Memory B cell (primary cell): ENCODE measurements at regions not wholly inside any gene's neighbourhood (a gene's known extent, or its start where the extent isn't known, plus 50 kb on each side); places are given as distances from the start of the nearest gene placed in this dataset.

Experiments used
- ATAC-seq: fragments of 150-1000 bp; cut with Tn5 transposase; 2 replicates; pipeline ENCODE4 v1.10.0; 2021; ENCODE audit warnings: low read depth, mild to moderate bottlenecking, moderate library complexity
- DNase-seq, 2 donors: peaks; one replicate each; pipeline ENCODE4 v3.0.0; 2022; ENCODE audit warnings: low spot score in 2 of 2
- H3K27ac Mint-ChIP-seq: one replicate; pipeline ENCODE4 v1.8.0; 2022; ENCODE audit warnings: mild to moderate bottlenecking, moderate library complexity, mixed read lengths
- H3K27me3 Mint-ChIP-seq: one replicate; pipeline ENCODE4 v1.8.0; 2022; ENCODE audit warnings: mixed read lengths
- H3K36me3 Mint-ChIP-seq: one replicate; pipeline ENCODE4 v1.8.0; 2022; ENCODE audit warnings: mild to moderate bottlenecking, mixed read lengths
- H3K4me1 Mint-ChIP-seq: one replicate; pipeline ENCODE4 v1.8.0; 2022; ENCODE audit warnings: mixed read lengths
- H3K4me3 Mint-ChIP-seq: one replicate; pipeline ENCODE4 v1.8.0; 2022; ENCODE audit warnings: mild to moderate bottlenecking, moderate library complexity, mixed read lengths
- H3K9me3 Mint-ChIP-seq: one replicate; pipeline ENCODE4 v1.8.0; 2022; ENCODE audit warnings: mixed read lengths

DNA sequence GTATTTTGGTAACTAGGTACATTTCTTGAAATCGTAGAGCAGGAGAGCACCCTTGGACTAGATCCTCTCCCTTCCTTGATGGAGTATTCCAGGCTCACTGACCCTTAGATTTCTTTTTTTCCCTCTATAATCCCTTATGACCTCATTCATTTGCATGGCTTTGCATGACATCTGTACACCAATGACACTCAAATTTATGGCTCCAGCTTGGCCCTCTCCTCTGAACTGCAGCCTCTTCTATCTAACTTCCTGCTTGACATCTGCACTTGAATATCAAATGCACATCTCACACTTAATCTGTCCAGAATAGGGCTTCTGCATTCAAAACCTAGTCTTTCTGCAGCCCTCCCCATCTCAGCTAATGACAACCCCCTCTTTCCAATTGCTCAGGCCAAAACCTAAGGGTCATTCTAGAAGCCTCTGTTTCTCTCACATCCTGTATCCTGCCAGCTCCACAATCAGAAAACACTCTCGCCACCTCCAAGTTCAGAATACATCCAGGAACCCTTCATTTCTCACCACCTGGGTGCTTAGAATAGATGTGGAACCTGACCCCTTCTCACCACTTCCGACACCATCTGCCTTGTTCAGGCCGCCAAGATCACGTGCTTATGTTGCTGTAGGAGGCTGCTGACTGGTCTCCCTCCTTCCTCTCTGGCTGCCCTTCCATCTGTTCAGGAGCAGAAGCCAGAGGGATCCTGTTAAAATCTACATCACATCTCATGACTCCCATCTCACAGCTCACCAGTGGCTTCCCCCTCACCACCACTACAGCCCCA is 138.9 kb upstream of the MTNR1B start:
- H3K4me1 Mint-ChIP-seq: no peaks in the 10 kb centered on the region
- DNase-seq (no peak), ATAC-seq (no peak)
- H3K27me3 Mint-ChIP-seq: peaks cover 5% of the 10 kb centered on the region
- peaks cover 2% of the 10 kb centered on the region for H3K9me3 Mint-ChIP-seq
- no peaks in the 10 kb centered on the region for H3K36me3 Mint-ChIP-seq
- no peak overlapping the region for H3K27ac Mint-ChIP-seq
- no peak overlapping the region for H3K4me3 Mint-ChIP-seq

DNA sequence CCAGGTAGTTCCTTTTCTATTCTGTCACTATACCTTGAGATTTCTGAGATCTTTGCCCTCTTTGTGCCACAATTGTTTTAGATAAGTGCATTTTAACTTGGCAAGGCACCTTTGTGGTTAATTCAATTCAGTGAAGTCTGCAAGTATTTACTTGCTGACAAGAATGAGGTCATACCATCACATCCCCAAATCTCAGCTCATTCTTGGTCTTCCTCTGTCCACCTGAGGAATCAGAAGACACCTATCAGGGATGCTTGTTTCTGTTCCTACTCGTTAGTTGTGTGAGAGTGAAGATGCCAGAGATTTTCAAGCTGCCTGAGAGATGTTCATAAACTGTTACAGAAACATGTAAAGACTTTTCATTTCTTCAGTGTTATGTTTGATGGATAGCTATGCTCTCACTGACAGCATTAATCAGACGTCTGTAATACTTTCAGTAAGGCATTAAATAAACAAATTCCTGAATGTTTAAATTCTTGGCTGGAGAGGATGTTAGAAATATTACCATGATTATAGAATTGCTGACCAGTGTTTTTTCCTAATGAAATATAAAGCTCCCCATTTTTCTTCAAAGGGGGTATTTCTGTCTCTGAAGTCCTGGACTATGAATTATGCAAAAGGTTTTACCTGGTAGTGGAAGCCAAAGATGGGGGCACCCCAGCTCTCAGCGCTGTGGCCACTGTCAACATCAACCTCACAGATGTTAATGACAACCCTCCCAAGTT is 135.0 kb upstream of the MTNR1B start:
- H3K9me3 Mint-ChIP-seq: peaks cover 2% of the 10 kb centered on the region
- DNase-seq: no peak
- H3K4me3 Mint-ChIP-seq: no peak overlapping the region
- peaks cover 5% of the 10 kb centered on the region for H3K27me3 Mint-ChIP-seq
- H3K4me1 Mint-ChIP-seq: no peaks in the 10 kb centered on the region
- H3K27ac Mint-ChIP-seq: no peak overlapping the region
- no peak for ATAC-seq
- H3K36me3 Mint-ChIP-seq: no peaks in the 10 kb centered on the region

DNA sequence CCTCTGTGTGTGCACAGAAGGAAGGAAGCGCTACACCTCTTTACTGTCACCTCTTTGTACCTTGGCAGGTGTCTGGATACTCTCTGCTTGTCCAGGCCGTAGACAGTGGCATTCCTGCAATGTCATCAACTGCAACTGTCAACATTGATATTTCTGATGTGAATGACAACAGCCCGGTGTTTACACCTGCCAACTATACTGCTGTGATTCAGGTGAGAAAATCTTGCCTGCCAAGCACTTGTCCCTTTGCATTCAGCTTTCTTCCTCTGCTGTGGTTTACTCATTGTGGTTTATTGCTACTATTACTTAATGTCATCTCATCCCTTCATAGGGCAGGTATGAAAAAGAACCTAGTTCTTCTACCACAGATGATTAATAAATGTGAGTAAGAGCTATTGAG is 131.9 kb upstream of the MTNR1B start:
- Mint-ChIP-seq H3K4me1 (no peaks in the 10 kb centered on the region), H3K27ac (no peak overlapping the region), H3K27me3 (no peaks in the 10 kb centered on the region), H3K9me3 (no peaks in the 10 kb centered on the region), H3K36me3 (no peaks in the 10 kb centered on the region), H3K4me3 (no peak overlapping the region)
- DNase-seq (no peak), ATAC-seq (no peak)

DNA sequence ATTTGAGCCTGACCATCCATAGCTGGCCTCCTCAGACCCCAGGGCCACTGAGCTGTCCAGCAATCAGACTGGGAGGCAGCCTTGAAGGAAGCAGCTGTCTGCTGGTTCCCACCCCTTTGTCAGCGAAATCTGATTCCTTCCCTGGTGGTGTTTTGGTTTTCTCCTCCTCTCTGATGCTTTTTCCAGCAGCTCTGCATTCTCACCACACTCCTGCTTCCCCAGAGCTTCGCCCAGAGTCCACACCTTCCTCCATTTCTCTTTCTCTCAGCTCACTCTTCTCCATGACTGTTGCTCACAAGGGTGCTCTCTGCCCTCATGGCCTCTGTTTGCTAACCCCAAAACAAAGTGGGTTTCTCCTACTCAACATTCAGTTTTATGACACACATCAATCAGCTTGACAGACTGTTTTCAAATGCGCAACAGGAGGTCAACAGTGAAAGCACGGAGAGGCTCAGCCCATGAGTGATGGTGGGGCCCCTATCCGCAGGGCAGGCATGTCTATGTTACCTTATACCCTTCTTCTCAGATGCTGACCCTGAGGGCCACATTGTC is 130.6 kb upstream of the MTNR1B start:
- ATAC-seq (no peak), DNase-seq (no peak)
- Mint-ChIP-seq H3K36me3 (no peaks in the 10 kb centered on the region), H3K27ac (no peak overlapping the region), H3K27me3 (no peaks in the 10 kb centered on the region), H3K9me3 (no peaks in the 10 kb centered on the region), H3K4me3 (no peak overlapping the region), H3K4me1 (no peaks in the 10 kb centered on the region)

DNA sequence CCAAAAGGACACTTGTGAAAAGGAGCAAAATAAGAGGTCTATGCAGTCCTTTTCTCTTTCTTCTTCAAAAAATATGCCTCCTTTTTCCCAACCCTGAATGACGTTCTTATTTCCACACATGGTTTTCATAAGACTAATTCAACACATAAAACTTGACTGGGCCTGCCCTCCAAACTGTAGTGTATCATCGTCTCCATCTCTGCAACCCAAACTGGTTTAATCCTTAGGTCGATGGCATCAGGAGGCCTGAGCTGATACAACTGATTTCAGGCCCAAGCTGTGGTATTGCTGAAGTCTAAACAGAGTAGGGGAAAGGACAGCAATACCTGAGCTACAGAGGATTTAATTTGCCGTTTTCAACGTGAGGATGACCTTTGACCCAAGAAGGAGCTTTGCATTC is 130.0 kb upstream of the MTNR1B start:
- Mint-ChIP-seq H3K4me3 (no peak overlapping the region), H3K36me3 (no peaks in the 10 kb centered on the region), H3K27ac (no peak overlapping the region), H3K9me3 (no peaks in the 10 kb centered on the region), H3K4me1 (no peaks in the 10 kb centered on the region), H3K27me3 (no peaks in the 10 kb centered on the region)
- no peak for ATAC-seq
- DNase-seq: no peak

DNA sequence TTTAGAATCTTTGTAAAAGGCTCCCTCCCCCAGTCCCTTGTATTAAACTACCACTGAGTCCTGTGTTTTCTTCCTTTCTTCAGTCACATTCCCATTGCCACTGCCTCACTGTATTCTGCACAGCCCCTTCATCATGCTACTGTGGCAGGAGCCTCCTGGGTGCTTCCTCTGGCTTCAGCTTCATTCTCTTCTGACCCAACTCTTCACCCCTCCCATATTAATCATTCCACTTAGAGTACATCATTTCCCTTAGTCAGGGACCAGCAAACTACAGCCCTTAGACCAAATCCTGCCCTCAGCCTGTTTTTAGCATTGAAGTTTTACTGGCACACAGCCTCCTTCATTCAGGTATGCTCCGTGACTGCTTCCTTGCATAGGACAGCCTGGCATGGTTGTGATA is 127.7 kb upstream of the MTNR1B start:
- no peaks in the 10 kb centered on the region for H3K9me3 Mint-ChIP-seq
- DNase-seq (no peak), ATAC-seq (no peak)
- no peaks in the 10 kb centered on the region for H3K4me1 Mint-ChIP-seq
- H3K27ac Mint-ChIP-seq: no peak overlapping the region
- H3K4me3 Mint-ChIP-seq: no peak overlapping the region
- no peaks in the 10 kb centered on the region for H3K27me3 Mint-ChIP-seq
- H3K36me3 Mint-ChIP-seq: no peaks in the 10 kb centered on the region

DNA sequence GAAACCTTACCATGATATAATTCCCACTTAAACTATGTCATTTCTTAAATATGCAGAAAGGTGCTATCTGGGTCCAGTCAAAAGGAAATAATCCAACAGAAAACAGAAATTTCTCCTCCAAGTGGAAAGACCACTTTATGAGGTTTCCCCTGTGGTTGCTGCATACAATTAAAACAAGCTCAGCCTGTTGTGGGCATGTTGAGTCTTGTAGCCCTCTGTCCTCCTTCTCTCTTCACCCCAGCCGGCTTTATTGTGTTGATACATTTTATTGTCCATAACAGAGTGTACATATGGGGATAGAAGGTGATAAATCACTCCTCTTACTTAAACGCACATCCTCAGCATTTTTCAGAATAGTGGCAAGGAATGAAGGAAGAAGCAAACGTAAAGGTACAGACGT is 126.0 kb upstream of the MTNR1B start:
- no peak for ATAC-seq
- H3K4me3 Mint-ChIP-seq: no peak overlapping the region
- H3K36me3 Mint-ChIP-seq: no peaks in the 10 kb centered on the region
- no peak overlapping the region for H3K27ac Mint-ChIP-seq
- DNase-seq: no peak
- no peaks in the 10 kb centered on the region for H3K27me3 Mint-ChIP-seq
- H3K9me3 Mint-ChIP-seq: no peaks in the 10 kb centered on the region
- no peaks in the 10 kb centered on the region for H3K4me1 Mint-ChIP-seq

DNA sequence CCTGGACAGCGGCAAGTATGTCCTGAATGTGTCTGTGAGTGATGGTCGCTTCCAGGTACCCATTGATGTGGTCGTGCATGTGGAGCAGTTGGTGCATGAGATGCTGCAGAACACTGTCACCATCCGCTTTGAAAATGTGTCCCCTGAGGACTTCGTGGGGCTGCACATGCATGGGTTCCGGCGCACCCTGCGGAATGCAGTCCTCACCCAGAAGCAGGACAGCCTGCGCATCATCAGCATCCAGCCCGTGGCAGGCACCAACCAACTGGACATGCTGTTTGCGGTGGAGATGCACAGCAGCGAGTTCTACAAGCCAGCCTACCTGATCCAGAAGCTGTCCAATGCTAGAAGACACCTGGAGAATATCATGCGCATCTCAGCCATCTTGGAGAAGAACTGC is 125.3 kb upstream of the MTNR1B start:
- Mint-ChIP-seq H3K9me3 (no peaks in the 10 kb centered on the region), H3K36me3 (no peaks in the 10 kb centered on the region), H3K4me1 (no peaks in the 10 kb centered on the region), H3K4me3 (no peak overlapping the region), H3K27me3 (no peaks in the 10 kb centered on the region), H3K27ac (no peak overlapping the region)
- no peak for DNase-seq
- ATAC-seq: no peak

DNA sequence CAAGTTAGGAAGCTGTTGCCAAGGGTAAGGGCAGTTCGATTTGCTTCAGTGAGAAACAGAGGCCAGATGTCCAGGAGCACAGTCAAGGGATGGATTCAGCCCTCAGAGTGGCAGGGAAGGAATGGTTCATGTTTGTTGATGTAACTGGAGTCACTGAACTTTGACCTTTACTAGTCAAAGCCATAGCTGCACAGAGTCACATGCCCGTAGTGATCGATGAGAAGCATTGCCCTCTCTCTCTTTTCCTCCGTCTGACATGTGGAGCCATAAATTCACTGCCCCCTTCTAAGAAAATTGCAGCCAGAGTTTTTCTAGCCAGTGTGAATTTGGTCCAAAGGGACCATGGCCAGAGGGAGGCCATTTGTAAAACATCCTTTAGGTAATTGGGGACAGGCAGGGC is 124.1 kb upstream of the MTNR1B start:
- Mint-ChIP-seq H3K27ac (no peak overlapping the region), H3K4me3 (no peak overlapping the region), H3K27me3 (no peaks in the 10 kb centered on the region), H3K4me1 (no peaks in the 10 kb centered on the region), H3K36me3 (no peaks in the 10 kb centered on the region), H3K9me3 (no peaks in the 10 kb centered on the region)
- ATAC-seq (no peak), DNase-seq (no peak)

DNA sequence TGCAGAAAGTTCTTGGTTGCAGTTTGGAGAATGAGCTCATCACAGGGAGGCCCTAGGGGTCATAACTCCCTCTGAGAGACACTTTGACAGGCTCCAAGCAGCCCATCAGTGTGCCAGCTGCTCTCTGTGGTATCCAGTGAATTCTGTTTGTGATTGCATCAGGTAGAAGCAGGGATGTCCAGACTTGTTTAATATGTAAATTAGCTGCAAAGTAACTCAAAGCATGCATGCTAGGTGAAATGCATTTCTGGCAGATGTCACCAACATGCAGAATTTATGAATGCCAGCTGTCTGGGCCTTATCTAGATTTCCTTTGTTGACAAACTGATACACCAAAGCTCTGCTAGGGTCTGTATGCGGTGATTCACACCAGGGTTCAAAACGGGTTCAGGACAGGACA is 123.6 kb upstream of the MTNR1B start:
- Mint-ChIP-seq H3K27me3 (no peaks in the 10 kb centered on the region), H3K4me3 (no peak overlapping the region), H3K4me1 (no peaks in the 10 kb centered on the region), H3K9me3 (no peaks in the 10 kb centered on the region), H3K36me3 (no peaks in the 10 kb centered on the region), H3K27ac (no peak overlapping the region)
- ATAC-seq (no peak), DNase-seq (no peak)

DNA sequence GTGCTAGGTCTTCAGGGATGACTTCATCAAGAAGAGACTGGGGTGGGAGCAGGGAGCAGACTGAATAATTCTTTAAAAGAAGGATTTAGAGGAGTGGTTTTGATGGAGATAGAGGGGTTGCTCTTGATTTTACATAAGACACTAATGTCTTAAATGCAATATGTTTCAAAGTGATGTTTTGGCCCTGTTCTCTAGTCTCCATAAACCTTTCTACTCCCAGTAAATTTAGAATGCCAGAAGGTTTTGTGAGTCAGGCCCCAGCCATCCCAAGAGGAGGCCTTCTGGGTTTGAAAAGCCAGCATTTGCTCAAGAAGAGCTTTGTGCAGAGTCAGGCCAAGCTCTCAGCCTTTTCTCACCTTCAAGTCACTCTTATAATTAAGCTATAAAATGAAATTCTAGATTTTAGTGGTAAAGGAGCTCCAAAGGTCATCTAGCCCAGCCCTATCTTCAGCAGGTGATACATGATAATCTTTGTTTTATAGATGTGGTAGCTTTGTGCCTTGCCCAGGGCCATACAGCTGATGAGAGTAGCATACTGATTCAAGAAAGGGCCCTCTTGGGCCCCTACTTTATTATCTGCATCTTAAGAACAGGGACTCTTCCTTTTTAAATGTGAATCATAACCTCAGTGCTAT is 122.8 kb upstream of the MTNR1B start:
- DNase-seq (no peak), ATAC-seq (no peak)
- no peak overlapping the region for H3K27ac Mint-ChIP-seq
- no peaks in the 10 kb centered on the region for H3K9me3 Mint-ChIP-seq
- no peaks in the 10 kb centered on the region for H3K27me3 Mint-ChIP-seq
- H3K4me3 Mint-ChIP-seq: no peak overlapping the region
- H3K4me1 Mint-ChIP-seq: no peaks in the 10 kb centered on the region
- H3K36me3 Mint-ChIP-seq: no peaks in the 10 kb centered on the region

DNA sequence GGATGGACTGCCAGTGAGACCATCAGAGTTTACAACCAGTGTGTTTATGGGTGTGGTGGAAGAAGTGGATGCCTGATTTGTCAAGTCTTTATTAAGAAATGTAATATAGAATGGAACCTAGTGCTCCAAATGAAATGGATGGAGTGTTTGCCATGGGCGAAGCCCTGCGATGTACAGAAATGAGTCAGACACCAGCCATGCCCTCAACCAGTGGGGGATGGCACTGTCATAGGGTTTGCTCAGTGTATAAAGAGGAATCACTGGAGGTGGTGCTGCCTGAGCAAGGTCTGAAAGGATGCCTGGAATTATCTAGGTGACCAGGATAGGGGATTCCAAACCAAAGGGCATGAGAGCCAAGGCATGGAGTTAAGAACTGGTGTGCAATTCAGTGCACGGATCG is 120.9 kb upstream of the MTNR1B start:
- Mint-ChIP-seq H3K27me3 (no peaks in the 10 kb centered on the region), H3K4me1 (no peaks in the 10 kb centered on the region), H3K36me3 (no peaks in the 10 kb centered on the region), H3K9me3 (no peaks in the 10 kb centered on the region), H3K4me3 (no peak overlapping the region), H3K27ac (no peak overlapping the region)
- DNase-seq: no peak
- no peak for ATAC-seq

DNA sequence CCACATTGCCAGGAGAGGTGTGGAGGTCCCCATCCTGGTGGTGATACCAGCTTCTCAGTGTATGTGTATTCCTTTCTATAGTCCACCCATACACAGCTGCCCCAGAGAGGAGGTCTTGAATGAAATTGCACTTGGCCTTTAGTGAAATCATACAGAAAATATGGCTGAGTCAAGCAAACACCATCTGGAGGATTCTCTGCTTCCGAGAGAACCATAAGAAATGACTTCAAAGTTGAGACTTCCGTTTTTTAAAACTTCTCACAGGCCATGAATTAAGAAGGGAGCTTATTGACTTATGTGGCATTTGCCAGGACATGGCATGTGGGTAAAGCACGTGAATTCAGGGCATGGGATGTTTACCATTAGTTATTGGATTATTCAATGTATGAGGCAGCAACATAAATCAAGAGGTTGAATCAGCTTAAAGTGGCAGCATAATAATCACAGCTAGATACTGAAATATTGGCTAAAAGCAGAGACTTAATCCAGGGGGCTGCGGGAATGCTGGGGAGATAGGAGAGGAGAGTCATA is 119.1 kb upstream of the MTNR1B start:
- H3K4me1 Mint-ChIP-seq: no peaks in the 10 kb centered on the region
- no peaks in the 10 kb centered on the region for H3K36me3 Mint-ChIP-seq
- H3K9me3 Mint-ChIP-seq: no peaks in the 10 kb centered on the region
- H3K27me3 Mint-ChIP-seq: no peaks in the 10 kb centered on the region
- ATAC-seq (no peak), DNase-seq (no peak)
- H3K27ac Mint-ChIP-seq: no peak overlapping the region
- no peak overlapping the region for H3K4me3 Mint-ChIP-seq

DNA sequence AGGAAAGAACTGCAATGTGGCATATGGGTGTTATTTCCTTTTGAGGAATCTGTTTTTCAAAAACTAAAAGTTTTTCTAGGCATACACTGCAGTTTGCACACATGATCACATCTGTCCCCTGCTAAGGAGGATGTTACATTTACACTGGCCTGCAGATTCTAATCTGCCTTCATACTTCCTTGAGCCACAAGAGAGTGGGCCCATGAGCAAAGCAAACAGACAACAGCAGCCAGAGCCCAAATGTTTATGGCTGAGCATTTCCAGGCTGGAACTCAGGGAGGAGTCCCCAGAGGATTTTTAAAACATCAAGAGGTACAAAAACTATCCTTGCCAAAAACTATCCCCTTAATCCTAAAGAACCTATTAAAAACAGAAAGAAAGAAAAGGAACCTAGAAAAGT is 117.2 kb upstream of the MTNR1B start:
- Mint-ChIP-seq H3K27ac (no peak overlapping the region), H3K4me1 (no peaks in the 10 kb centered on the region), H3K36me3 (no peaks in the 10 kb centered on the region), H3K9me3 (no peaks in the 10 kb centered on the region), H3K4me3 (no peak overlapping the region), H3K27me3 (no peaks in the 10 kb centered on the region)
- DNase-seq (no peak), ATAC-seq (no peak)
